ENCODE measurements at regions not wholly inside any gene's neighbourhood (a gene's known extent, or its start where the extent isn't known, plus 50 kb on each side); places are given as distances from the start of the nearest gene placed in this dataset.
A peak's percentile ranks its signal among the peaks of the same experiment; 100 is the strongest.

GRCh38 chr6:40900791-40901190 lies 138.2 kb downstream of the UNC5CL start:
- no peak overlapping the region for H3K4me3 ChIP-seq (ENCODE audit: low read depth, low read length)
- in situ Hi-C loops (cut with HindIII; ENCODE audit: low sequenced_read_pairs), result loop anchor here (10.0 kb wide), 1 partner anchor 56 kb away; no protein-coding TSS in a partner anchor
- TF ChIP-seq, protein P1, sequence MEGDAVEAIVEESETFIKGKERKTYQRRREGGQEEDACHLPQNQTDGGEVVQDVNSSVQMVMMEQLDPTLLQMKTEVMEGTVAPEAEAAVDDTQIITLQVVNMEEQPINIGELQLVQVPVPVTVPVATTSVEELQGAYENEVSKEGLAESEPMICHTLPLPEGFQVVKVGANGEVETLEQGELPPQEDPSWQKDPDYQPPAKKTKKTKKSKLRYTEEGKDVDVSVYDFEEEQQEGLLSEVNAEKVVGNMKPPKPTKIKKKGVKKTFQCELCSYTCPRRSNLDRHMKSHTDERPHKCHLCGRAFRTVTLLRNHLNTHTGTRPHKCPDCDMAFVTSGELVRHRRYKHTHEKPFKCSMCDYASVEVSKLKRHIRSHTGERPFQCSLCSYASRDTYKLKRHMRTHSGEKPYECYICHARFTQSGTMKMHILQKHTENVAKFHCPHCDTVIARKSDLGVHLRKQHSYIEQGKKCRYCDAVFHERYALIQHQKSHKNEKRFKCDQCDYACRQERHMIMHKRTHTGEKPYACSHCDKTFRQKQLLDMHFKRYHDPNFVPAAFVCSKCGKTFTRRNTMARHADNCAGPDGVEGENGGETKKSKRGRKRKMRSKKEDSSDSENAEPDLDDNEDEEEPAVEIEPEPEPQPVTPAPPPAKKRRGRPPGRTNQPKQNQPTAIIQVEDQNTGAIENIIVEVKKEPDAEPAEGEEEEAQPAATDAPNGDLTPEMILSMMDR (IDR thresholded peaks at IDR 0.05; ENCODE audit: low read depth, low read length, missing control alignments), result no peak
- DNase-seq (ENCODE audit: low read depth), result no peak

DNA sequence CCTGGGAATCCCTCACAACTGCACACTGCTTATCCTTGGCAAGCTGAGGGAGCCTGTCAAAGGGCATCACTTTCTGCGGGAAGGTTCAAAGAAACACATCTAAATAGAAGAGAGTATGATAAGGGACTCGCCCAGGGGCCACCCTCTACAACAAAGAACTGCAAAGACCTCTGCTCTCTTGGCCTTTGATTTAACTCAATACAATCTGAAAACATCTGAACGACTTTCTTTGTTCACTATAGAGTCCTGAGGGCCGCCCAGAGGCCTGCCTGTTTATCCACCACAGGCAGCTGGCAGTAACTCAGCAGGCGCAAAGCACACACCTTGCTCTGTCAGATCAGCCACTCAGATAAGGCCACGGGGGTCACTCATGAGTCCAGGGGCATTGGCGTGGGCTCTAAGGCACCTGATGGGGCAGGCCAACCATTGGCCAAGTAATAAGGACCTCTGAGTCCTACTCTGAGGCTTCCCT lies 139.3 kb downstream of the UNC5CL start:
- H3K4me3 ChIP-seq (ENCODE audit: low read depth, low read length), result no peak overlapping the region
- no peak for DNase-seq (ENCODE audit: low read depth)
- in situ Hi-C loops (cut with HindIII; ENCODE audit: low sequenced_read_pairs), result loop anchor here (10.0 kb wide), 1 partner anchor 55 kb away; no protein-coding TSS in a partner anchor
- TF ChIP-seq, protein P1 (IDR thresholded peaks at IDR 0.05; ENCODE audit: low read depth, low read length, missing control alignments), result no peak

GRCh38 chr6:40898073-40898472 lies 140.9 kb downstream of the UNC5CL start:
- TF ChIP-seq, protein P1 (IDR thresholded peaks at IDR 0.05; ENCODE audit: low read depth, low read length, missing control alignments), result no peak
- no peak for DNase-seq (ENCODE audit: low read depth)
- no peak overlapping the region for H3K4me3 ChIP-seq (ENCODE audit: low read depth, low read length)
- in situ Hi-C loops (cut with HindIII; ENCODE audit: low sequenced_read_pairs), result no loop called here

- in situ Hi-C loops (cut with HindIII; ENCODE audit: low sequenced_read_pairs), result no loop called here
- TF ChIP-seq, protein P1 (IDR thresholded peaks at IDR 0.05; ENCODE audit: low read depth, low read length, missing control alignments), result no peak
These were observed 141.5 kb downstream of the UNC5CL start for GRCh38 chr6:40897390-40898003.

GRCh38 chr6:40896696-40897095 lies 142.3 kb downstream of the UNC5CL start:
- TF ChIP-seq, protein P1 (IDR thresholded peaks at IDR 0.05; ENCODE audit: low read depth, low read length, missing control alignments), result no peak
- peak; percentile 28 for DNase-seq (ENCODE audit: low read depth)
- in situ Hi-C loops (cut with HindIII; ENCODE audit: low sequenced_read_pairs), result no loop called here
- no peak overlapping the region for H3K4me3 ChIP-seq (ENCODE audit: low read depth, low read length)

More at GRCh38 chr6:40897390-40898003, 141.5 kb downstream of the UNC5CL start:
- no peak overlapping the region for H3K4me3 ChIP-seq (ENCODE audit: low read depth, low read length)
- DNase-seq (ENCODE audit: low read depth), result no peak

- in situ Hi-C loops (cut with HindIII; ENCODE audit: low sequenced_read_pairs), result no loop called here
- H3K4me3 ChIP-seq (ENCODE audit: low read depth, low read length), result no peak overlapping the region
- DNase-seq (ENCODE audit: low read depth), result peak; percentile 19
- TF ChIP-seq, protein P1 (IDR thresholded peaks at IDR 0.05; ENCODE audit: low read depth, low read length, missing control alignments), result peak; percentile 82
These were observed 143.8 kb downstream of the UNC5CL start for GRCh38 chr6:40894962-40895799.

Measured in astrocyte of the cerebellum (primary cell).